Motor neuron (in vitro differentiated cells): ENCODE measurements at regions not wholly inside any gene's neighbourhood (a gene's known extent, or its start where the extent isn't known, plus 50 kb on each side); places are given as distances from the start of the nearest gene placed in this dataset.

Experiments
- ATAC-seq, 8 experiments: fragments of 200-7000 bp; cut with Tn5 transposase; replicated peaks in 6 of 8; 2 replicates each; pipeline ENCODE4 v1.8.0; 2021; ENCODE audit warnings: mild to moderate bottlenecking in 8 of 8, moderate library complexity in 8 of 8
- H3K27ac ChIP-seq, 2 donors: fragments of 250-450 bp; sonication (Bioruptor Pico); 2 replicates each; pipeline ENCODE4 v1.9.0; 2021; ENCODE audit warnings: antibody characterized with exemption in 2 of 2, mild to moderate bottlenecking in 2 of 2, moderate library complexity in 1 of 2
- H3K4me1 ChIP-seq, 2 donors: fragments of 250-450 bp; sonication (Bioruptor Pico); replicated peaks in 1 of 2; 2 replicates each; pipeline ENCODE4 v1.6.1; 2021; ENCODE audit warnings: antibody characterized with exemption in 2 of 2, mild to moderate bottlenecking in 2 of 2, moderate library complexity in 1 of 2
- H3K4me3 ChIP-seq, 5 donors: fragments of 250-450 bp; sonication (Bioruptor Pico); 2 replicates each; pipeline ENCODE4 v1.9.0; 2021; ENCODE audit warnings: antibody characterized with exemption in 5 of 5, mild to moderate bottlenecking in 5 of 5, moderate library complexity in 4 of 5
- WGBS, 10 experiments: fragments of 450-650 bp; shearing (Covaris generic); methylation state at CpG; one replicate each; pipeline ENCODE4 v1.0.0; 2022; 5-methylcytosine and 5-hydroxymethylcytosine counted together
- in situ Hi-C, 9 experiments: fragments of 400-800 bp; cut with MboI; loops; one replicate each; pipeline ENCODE4 v1.15.0; 2021; ENCODE audit warnings: low sequenced_read_pairs in 9 of 9, low pct_unique_long_range_greater_than_20kb in 2 of 9; ENCODE audit not compliant: unreplicated experiment in 9 of 9

GRCh38 chr3:168926426-168926825 lies 737.1 kb downstream of the MECOM start:
- no peak overlapping the region for H3K27ac ChIP-seq
- ATAC-seq: no peak
- in situ Hi-C loops: no loop called here
- no peak overlapping the region for H3K4me3 ChIP-seq
- H3K4me1 ChIP-seq: no peaks in the 10 kb centered on the region
- 57 to 100% (median 74%) methylated on average over 1 of the region's 1 CpG; no CpG with 5 or more reads in 4 of the 10 experiments for WGBS, 10 experiments

- H3K27ac ChIP-seq: no peak overlapping the region
- no peak for ATAC-seq
- in situ Hi-C loops: no loop called here
- no peak overlapping the region for H3K4me3 ChIP-seq
- 0 to 100% (median 33%) methylated on average over 1 of the region's 1 CpG; no CpG with 5 or more reads in 5 of the 10 experiments for WGBS, 10 experiments
- no peaks in the 10 kb centered on the region for H3K4me1 ChIP-seq
Measured at GRCh38 chr3:168925568-168925967, 737.9 kb downstream of the MECOM start.

GRCh38 chr3:168914662-168915061 lies 748.9 kb downstream of the MECOM start:
- in situ Hi-C loops: no loop called here

GRCh38 chr3:168909260-168909659 lies 754.3 kb downstream of the MECOM start:
- in situ Hi-C loops: no loop called here
- WGBS, 10 experiments: 9 to 100% (median 83%) methylated on average over 1 of the region's 1 CpG; no CpG with 5 or more reads in 2 of the 10 experiments
- no peak overlapping the region for H3K4me3 ChIP-seq
- no peaks in the 10 kb centered on the region for H3K4me1 ChIP-seq
- ATAC-seq: no peak
- H3K27ac ChIP-seq: no peak overlapping the region

More at GRCh38 chr3:168914662-168915061, 748.9 kb downstream of the MECOM start:
- peak in 1 of 8 experiments; percentile 30 for ATAC-seq
- no peak overlapping the region for H3K27ac ChIP-seq
- H3K4me1 ChIP-seq: peaks cover 0 to 3% of the 10 kb centered on the region in 2 donors
- WGBS, 10 experiments: 0 to 100% (median 57%) methylated on average over 1 of the region's 1 CpG; no CpG with 5 or more reads in 3 of the 10 experiments
- H3K4me3 ChIP-seq: no peak overlapping the region

- Histone ChIP-seq H3K4me1 (no peaks in the 10 kb centered on the region), H3K27ac (no peak overlapping the region), H3K4me3 (no peak overlapping the region)
- in situ Hi-C loops: no loop called here
- ATAC-seq: no peak
- 43 to 100% (median 90%) methylated on average over 1 of the region's 1 CpG; no CpG with 5 or more reads in 1 of the 10 experiments for whole genome bisulfite sequencing, 10 experiments
Measured at GRCh38 chr3:168895419-168895818, 768.1 kb downstream of the MECOM start.

GRCh38 chr3:168894214-168894613 lies 769.3 kb downstream of the MECOM start:
- no peak for ATAC-seq
- H3K4me1 ChIP-seq: no peaks in the 10 kb centered on the region
- H3K4me3 ChIP-seq: no peak overlapping the region
- H3K27ac ChIP-seq: no peak overlapping the region
- in situ Hi-C loops: no loop called here
- 40 to 100% (median 80%) methylated on average over 1 to 2 of the region's 2 CpGs; no CpG with 5 or more reads in 5 of the 10 experiments for WGBS, 10 experiments

- WGBS, 10 experiments: 43 to 100% (median 80%) methylated on average over 1 of the region's 1 CpG; no CpG with 5 or more reads in 5 of the 10 experiments
- Histone ChIP-seq H3K4me1 (no peaks in the 10 kb centered on the region), H3K4me3 (no peak overlapping the region), H3K27ac (no peak overlapping the region)
- ATAC-seq: no peak
- in situ Hi-C loops: no loop called here
Measured at GRCh38 chr3:168889666-168890065, 773.8 kb downstream of the MECOM start.

- WGBS, 10 experiments: 33 to 100% (median 86%) methylated on average over 1 to 2 of the region's 2 CpGs; no CpG with 5 or more reads in 3 of the 10 experiments
- in situ Hi-C loops: no loop called here
- Histone ChIP-seq H3K4me3 (no peak overlapping the region), H3K4me1 (no peaks in the 10 kb centered on the region), H3K27ac (no peak overlapping the region)
- no peak for ATAC-seq
Measured at GRCh38 chr3:168888781-168889180, 774.7 kb downstream of the MECOM start.

GRCh38 chr3:168885028-168885427 lies 778.5 kb downstream of the MECOM start:
- no peak overlapping the region for H3K4me3 ChIP-seq
- no peak for ATAC-seq
- peaks cover 4 to 9% of the 10 kb centered on the region in 2 donors for H3K4me1 ChIP-seq
- in situ Hi-C loops: no loop called here
- no peak overlapping the region for H3K27ac ChIP-seq
- WGBS, 10 experiments: 39 to 100% (median 95%) methylated on average over 1 to 2 of the region's 2 CpGs; no CpG with 5 or more reads in 1 of the 10 experiments

- no peak overlapping the region for H3K4me3 ChIP-seq
- no peak overlapping the region for H3K27ac ChIP-seq
- 0 to 100% (median 20%) methylated on average over 1 of the region's 1 CpG; no CpG with 5 or more reads in 5 of the 10 experiments for WGBS, 10 experiments
- in situ Hi-C loops: no loop called here
- peak in 4 of 8 experiments; percentile 36 to 92 (median 78) for ATAC-seq
- peaks cover 4 to 9% of the 10 kb centered on the region in 2 donors for H3K4me1 ChIP-seq
Measured at GRCh38 chr3:168884353-168884903, 779.1 kb downstream of the MECOM start.

GRCh38 chr3:168883145-168883544 lies 780.4 kb downstream of the MECOM start:
- peaks cover 4 to 14% of the 10 kb centered on the region in 2 donors for H3K4me1 ChIP-seq
- ATAC-seq: no peak
- H3K27ac ChIP-seq: no peak overlapping the region
- in situ Hi-C loops: no loop called here
- H3K4me3 ChIP-seq: no peak overlapping the region
- WGBS, 10 experiments: 0 to 80% (median 24%) methylated on average over 1 of the region's 1 CpG; no CpG with 5 or more reads in 4 of the 10 experiments

GRCh38 chr3:168881804-168882203 lies 781.7 kb downstream of the MECOM start:
- in situ Hi-C loops: no loop called here
- peaks cover 4 to 28% of the 10 kb centered on the region in 2 donors for H3K4me1 ChIP-seq

GRCh38 chr3:168878655-168879054 lies 782.9 kb upstream of the GOLIM4 start:
- WGBS, 10 experiments: 40 to 100% (median 73%) methylated on average over 1 of the region's 1 CpG; no CpG with 5 or more reads in 2 of the 10 experiments
- ATAC-seq: peak in 4 of 8 experiments; percentile 23 to 31 (median 26)
- no peak overlapping the region for H3K27ac ChIP-seq
- peaks cover 9 to 35% of the 10 kb centered on the region in 2 donors for H3K4me1 ChIP-seq
- H3K4me3 ChIP-seq: no peak overlapping the region
- in situ Hi-C loops: no loop called here

More at GRCh38 chr3:168881804-168882203, 781.7 kb downstream of the MECOM start:
- WGBS, 10 experiments: 0 to 100% (median 67%) methylated on average over 1 to 3 of the region's 3 CpGs; no CpG with 5 or more reads in 1 of the 10 experiments
- Histone ChIP-seq H3K4me3 (no peak overlapping the region), H3K27ac (no peak overlapping the region)
- ATAC-seq: no peak

- in situ Hi-C loops: no loop called here
- H3K27ac ChIP-seq: no peak overlapping the region
- WGBS, 10 experiments: 40 to 100% (median 70%) methylated on average over 1 of the region's 1 CpG; no CpG with 5 or more reads in 1 of the 10 experiments
- peaks cover 6 to 30% of the 10 kb centered on the region in 2 donors for H3K4me1 ChIP-seq
- ATAC-seq: no peak
- H3K4me3 ChIP-seq: no peak overlapping the region
Measured at GRCh38 chr3:168877899-168878298, 782.2 kb upstream of the GOLIM4 start.
